ENCODE measurements at regions not wholly inside any gene's neighbourhood (a gene's known extent, or its start where the extent isn't known, plus 50 kb on each side); places are given as distances from the start of the nearest gene placed in this dataset.
"Not testable (repeated sequence)": the region's sequence is repeated elsewhere in the genome, so short reads cannot be mapped to it uniquely, and the experiment has no call there.

DNA sequence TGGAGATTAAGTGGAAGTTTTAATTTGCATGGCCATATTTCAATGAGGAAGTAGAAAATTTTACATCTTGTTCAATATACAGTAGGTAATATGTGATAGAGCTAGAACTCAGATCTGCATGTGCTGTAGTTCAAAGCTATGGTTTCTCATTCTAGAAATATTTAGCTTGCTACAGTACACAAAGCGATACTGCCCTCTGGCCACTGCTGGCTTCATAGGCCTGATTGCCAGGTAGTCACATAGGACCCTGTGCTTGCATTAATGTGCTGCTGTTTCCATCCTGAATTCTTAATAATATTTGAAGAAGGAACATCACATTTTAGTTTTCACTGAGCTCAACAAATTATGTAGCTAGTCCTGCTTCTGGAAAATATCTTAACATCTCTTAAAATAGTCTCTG lies 87.0 kb downstream of the PLSCR2 start:
- peak; percentile 5 for DNase-seq

DNA sequence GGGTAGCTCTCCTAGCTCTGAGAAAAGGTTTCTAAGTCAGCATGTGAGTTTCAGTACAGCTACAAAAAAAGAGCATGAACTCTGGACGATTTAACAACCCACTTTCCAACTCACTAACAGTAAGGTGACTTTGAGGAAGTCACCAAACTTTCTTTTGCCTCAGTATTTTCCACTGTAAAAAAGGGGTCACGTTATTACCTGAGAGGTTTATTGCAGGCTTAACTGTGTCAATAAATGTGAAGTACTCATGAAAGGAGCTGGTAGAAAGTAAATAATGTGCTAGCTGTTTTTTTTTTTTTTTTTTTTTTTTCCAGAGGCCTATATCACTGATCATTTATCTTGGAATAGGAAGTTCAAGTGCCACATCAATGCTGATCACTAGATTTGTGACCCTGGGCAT lies 89.3 kb downstream of the PLSCR2 start:
- no peak for DNase-seq

DNA sequence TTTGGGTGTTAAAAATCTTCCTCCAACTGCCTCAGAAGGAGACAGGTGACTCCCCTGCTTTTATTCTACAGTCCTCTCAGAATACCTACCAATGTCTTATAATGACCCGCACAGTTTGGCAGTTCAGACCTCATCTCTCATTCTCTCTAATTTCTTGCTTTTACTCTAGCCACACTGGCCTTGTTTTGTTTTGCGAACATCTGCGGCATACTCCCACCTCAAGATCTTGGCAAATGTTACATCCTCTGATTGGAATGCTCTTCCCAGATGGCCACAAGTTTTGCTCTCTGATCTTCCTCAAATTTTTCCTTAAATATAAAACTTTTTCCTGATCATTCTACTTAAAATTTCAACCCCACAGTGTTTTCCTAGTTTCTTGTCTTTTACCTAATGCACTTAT lies 94.1 kb downstream of the PLSCR2 start:
- no peak for DNase-seq

DNA sequence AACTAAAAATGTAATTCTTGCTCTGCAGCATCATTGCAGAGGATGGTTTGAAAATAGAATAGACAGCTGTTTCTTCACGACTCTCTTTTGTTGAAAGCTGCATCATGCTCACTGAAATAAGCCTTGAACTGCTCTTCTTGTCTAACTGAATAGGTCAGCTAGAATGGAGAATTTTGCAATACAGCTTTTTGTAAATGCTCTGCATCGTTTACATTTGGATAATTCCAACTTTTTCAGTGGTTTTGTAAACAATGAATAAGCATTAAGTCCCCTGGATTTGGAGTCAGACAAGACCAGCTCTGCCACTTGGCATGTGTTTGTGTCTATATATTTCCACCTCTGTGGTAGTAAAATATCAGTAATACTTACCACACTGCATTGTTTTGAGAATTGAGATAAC lies 95.2 kb downstream of the PLSCR2 start:
- DNase-seq = no peak

DNA sequence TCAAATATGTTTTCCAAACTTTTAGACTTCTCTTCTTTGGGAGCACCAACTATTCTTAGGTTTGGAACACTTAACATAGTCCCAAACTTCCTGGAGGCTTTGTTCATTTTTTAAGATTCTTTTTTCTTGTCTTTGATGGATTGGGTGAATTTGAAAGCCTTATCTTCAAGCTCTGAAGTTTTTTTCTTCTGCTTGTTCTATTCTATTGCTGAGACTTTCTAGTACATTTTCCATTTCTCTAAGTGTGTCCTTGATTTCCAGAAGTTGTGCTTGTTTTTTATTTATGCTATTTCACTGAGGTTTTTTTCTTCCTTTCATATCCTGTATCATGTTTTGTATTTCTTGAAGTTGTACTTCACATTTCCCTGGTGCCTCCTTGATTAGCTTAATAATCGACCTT lies 97.5 kb downstream of the PLSCR2 start:
- no peak for DNase-seq

DNA sequence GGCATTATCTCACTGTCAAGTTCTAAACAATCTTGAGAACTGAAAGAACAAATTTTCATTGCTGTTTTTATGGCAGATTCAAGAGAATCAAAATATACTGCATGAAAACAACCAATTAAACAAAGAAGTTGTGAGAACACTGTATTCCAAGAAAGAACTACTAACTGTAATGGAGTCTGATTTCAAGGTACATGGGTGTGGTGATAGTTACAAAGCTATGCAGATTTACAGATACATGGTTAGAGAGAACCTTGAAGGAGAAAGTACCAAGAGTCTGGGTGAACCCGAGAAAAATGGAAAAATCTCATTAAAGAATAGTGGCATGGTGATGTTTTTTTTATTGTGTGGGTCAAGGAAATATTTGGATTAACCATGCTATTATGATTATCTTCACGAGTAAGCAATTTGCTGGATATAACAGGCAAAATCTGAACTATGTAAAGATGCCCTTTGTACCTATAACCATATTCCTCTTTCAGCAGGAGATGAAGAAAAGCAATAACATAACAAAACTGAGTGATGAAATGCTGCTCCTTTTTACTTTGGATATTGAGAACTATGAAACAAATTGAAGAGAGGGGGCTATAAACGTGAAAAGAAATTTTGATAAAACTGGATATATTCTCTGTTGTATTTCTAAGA lies 100.4 kb downstream of the PLSCR2 start:
- DNase-seq = no peak

DNA sequence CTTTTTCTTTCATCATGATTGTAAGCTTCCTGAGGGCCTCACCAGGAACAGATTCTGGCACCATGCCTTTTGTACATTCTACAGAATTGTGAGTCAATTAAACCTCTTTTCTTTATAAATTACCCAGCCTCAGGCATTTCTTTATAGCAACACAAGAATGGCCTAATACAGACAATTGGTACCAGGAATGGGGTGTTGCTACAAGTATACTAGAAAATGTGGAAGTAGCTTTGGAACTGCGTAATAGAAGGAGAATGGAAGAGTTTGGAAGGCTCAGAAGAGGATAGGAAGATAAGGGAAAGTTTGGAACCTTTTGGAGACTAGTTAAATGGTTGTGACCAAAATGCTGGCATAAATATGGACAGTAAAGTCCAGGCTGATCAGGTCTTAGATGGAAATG lies 108.9 kb upstream of the PLSCR4 start:
- no peak for DNase-seq

DNA sequence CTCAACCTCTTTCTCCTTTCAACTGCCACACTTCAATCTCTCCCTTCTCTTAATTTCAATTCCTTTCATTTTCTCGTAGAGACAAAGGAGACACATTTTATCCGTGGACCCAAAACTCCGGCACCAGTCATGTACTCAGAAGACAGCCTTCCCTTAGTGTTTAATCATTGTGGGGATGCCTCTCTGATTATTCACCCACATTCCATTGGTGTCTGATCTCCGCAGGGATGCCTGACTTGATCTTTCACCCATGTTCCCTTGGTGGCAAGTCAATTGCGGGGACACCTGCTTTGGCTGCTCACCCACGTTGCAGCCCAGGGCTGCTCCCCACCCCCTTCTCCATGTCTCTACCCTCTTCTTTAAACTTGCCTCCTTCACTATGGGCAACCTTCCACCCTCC lies 103.5 kb upstream of the PLSCR4 start:
- not testable (repeated sequence) for DNase-seq

DNA sequence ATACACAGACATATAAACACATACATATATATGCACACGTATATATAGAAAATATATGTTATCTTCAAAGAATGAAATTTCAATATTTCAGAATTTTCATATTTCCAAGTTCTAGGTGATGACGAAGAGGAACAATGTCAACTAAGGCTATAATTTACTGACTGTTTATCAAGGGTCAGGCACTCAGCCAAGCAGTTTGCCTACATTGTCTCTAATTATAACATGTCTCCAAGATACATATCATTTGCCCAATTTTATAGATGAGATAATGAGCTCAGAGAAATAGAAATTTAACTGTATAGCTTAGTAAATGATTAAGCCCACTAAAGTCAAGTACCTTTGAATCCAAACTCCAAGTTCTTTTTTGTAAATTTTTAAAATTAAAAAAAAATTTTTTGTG lies 99.9 kb upstream of the PLSCR4 start:
- no peak for DNase-seq

DNA sequence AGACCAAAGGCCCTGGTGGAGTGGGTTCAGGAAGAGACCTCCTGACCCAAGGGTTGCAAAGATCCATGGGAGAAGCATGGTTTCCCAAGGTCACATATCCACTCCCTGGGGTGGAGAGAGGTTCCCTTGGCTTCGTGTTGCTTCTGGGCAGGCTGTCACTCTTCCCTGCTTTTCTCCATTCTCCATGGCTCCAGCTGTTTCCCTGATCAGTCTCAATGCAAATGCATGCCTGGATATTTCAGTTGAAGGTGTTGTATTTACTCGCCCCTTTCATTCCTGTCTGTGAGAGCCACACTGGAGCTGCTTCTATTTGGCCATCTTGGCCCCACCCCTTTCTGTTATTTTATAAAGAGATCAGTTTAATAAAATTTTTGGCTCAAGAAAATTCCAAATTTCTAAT lies 95.0 kb upstream of the PLSCR4 start:
- DNase-seq = no peak

DNA sequence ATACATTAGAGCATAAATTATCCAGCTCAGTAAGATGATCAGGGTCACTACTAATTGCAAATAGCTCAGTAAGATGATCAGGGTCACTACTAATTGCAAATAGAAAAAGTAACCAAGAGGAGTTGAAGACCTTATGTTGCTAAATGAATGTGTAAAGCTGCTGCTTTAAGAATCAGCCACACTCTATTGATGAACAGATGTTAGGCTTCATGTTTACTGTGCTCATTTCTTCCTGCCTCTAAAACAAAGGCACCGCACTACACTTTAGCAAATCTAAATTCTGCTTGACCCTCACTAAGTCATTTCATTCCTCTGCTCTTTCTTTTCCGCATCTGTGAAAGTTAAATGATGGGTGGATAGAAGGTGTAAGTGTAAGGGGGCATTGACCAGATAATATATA lies 92.6 kb upstream of the PLSCR4 start:
- no peak for DNase-seq

DNA sequence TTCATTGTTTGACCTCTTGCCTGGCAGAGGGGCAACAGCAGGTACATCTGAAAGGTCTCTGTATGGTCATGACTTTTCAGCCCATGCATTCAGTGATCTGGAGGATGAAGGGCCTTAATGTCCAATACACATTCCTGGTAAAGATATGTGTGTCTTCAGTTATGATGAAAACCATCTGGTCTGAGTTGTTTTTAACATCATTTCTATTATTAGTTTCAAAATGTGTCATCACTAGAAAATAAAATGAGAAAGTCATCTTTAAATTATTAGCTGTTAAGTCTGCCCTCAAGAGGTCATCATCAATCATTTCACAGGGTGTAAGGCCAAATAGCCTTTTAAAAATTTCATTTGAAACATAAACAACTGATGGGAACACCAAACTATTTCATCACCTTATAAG lies 92.1 kb upstream of the PLSCR4 start:
- no peak for DNase-seq

DNA sequence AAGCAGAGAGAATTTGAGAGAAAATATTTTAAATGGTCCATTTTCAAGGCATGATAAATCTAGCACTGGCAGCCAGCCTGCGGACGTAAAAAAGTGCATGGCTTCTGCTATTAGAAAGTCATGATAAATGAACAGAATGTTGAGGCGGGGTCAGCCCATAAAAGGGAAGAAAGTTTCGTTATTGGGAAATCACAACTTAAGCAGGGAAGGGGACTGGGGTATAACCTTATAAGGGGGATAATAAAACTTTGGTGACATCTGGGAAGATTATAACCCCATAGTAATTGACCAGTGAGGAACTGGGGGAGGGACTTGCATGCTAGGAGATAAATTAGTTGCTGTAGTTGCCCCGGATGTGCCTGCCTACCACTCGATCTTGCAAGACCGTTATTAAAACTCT lies 88.4 kb upstream of the PLSCR4 start:
- DNase-seq = no peak

DNA sequence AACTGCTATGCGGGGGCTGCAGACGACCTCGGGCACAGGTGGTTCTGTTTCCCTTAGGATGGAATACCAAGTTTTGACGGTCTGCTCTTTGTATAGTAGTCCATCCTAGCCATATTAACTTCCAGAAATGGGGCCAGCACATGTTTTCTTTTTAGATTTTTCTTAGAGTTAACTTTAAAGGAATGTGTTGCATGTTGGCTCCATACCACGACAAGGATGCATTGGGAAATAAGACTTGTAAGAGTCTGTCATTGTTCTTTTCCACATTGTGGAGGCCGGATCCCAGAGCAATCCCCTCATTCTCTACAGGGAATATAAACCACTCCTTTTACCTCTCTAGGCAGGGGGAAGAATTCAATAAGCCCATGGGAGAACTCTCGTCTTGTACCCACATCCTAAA lies 87.1 kb upstream of the PLSCR4 start:
- no peak for DNase-seq

DNA sequence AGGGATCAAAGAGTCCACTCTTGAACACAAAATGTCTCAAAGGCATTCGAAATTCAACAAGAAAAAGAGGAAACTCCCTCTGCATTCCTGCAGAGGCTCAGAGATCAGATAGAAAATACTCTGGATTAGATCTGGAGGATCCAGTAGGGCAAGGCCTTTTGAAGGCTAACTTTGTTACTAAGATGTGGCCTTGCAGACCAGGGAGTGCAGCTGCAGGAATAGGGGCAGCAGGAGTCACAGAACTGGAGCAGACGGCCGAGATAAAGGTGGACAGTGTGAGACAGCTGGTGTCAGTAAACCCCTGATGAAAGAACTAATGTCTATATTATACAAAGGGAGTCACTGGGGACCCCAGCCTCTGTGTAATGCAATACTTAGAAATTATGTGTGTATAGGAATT lies 84.5 kb upstream of the PLSCR4 start:
- DNase-seq = no peak

DNA sequence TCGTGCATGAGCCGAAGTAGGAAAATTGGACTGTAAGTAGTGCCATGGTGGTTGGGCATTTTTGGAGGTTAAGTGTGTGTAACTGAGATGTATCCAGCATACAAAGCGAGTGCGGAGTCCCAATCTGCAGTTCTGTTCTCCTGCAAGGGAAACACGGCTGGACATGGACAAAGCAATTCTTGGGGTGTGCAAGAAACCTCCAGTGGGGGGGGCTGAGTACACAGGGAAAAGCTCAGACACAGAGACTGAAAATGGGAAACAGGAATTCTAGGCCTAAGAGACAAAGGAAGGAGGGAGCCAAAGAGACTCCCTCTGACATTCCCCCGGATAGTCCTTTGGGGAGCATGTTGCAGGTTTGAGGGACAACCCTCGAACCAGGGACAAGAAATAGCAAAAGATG lies 83.2 kb upstream of the PLSCR4 start:
- no peak for DNase-seq

DNA sequence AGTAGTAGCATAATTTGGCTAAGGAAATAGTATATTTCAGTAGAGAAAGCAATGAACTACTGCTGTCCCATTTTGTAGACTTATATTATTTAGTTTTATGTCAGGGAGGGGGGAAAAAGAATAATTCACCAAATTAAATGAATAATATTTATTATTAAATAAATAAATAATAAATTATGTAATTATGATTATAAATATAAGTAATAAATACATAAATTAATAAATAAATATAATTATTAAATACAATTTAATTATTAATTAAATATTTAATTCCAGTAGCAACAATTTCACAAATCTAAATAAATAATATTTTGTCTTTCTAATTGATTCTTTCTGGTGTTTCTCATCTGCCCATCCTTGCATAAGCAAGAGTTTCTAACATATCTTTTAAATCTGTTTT lies 81.1 kb upstream of the PLSCR4 start:
- DNase-seq = no peak

DNA sequence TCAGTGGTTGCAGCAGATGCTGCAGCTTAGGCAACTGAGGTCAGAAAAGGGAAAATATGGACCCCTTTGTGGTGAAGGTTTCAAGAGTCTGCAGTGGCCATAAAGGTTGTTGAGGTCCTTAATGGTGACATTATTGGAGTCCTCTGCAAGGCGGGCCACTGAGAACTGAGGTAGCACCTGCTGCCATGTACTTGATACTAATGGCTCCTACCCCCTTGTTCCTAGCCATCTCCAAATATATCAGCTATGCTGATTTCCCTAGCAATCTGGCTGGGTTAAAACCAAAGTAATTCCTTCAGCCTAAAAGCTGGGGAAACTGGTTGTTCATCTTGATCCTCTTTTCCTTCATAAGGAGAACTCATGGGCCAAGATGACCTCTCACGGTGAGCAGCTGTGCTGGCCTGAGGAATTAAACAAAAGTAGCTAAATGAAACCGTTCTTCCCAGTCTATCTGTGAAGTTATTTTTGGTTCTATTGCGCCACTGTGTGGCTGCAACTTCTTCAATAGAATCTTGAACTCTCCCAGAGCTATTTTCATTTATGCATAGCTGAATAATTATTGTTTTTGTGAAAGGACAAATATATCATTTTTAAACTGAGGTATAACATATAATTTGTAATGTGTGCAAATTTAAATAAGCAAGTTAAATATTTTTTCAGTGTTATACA lies 76.1 kb upstream of the PLSCR4 start:
- peak; percentile 17 for DNase-seq

DNA sequence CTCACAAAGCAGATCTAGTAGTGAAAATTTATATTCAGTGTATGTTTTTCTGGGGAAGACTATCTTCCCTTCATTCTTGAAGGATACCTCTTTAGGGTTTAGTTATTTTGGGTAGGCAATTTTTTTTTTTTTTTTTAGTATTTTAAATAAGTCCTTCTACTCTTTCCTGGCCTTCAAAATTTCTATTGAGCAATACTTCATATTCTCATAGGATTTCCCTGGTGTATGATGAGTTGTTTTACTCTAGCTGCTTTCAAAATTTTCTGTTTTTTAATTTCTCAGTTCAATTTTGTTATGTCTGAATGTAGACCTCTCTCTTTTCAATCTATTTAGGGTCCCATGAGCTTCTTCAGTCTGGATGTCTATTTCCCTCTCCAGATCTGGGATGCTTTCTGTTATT lies 74.3 kb upstream of the PLSCR4 start:
- DNase-seq = no peak

DNA sequence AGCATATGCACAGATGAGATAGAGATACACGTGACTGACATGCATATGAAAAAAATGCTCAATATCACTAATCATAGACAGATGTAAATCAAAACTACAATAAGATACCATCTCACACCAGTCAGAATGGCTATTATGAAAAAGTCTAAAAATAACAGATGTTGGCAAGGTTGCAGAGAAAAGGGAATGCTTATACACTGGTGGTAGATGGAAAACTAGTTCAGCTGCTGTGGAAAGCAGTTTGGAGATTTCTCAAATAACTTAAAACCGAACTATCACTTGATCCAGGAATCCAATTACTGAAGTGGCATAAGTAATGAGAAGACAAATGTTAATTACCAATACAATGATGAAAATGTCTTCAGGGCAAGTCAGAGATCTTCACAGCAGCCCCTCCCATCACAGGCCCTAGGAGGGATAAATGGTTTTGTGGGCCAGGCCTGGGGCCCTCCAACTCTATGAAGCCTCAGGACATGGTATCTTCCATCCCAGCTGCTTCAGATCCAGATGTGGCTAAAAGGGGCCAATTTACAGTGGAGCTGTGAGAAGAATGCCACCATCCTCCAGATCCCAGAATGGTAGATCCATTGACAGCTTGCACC lies 71.4 kb upstream of the PLSCR4 start:
- DNase-seq = no peak

DNA sequence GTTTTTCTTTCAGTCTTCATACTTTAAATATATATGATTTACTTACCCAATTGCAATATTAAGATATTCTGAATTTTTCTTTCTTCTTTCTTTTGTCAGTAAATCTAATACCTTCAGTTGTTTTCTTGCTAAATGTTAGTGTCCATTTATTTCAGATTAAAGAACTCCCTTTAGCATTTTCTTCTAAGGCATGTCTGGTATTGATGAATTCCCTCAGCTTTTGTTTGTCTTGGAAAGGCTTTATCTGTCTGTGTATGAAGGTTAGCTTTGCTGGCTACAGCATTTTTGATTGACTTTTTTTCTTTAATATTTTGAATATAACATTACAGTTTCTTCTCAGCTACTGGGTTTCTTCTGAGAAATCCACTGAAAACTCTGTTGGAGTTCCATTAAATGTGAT lies 64.0 kb upstream of the PLSCR4 start:
- DNase-seq = no peak

DNA sequence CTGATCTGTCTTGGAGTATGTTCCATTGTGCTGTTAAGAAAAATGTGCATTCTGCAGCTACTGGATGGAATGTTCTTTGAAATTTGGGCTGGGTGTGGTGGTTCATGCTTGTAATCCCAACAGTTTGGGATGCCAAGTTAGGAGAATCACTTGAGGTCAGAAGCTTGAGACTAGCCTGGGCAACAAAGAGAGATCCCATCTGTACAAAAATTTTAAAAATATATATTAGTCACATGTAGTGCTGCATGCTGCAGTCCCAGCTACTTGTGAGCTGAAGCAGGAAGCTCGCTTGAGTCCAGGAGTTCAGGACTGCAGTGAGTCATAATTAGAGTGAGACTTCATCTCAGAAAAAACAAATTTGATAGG lies 62.8 kb upstream of the PLSCR4 start:
- DNase-seq = no peak

DNA sequence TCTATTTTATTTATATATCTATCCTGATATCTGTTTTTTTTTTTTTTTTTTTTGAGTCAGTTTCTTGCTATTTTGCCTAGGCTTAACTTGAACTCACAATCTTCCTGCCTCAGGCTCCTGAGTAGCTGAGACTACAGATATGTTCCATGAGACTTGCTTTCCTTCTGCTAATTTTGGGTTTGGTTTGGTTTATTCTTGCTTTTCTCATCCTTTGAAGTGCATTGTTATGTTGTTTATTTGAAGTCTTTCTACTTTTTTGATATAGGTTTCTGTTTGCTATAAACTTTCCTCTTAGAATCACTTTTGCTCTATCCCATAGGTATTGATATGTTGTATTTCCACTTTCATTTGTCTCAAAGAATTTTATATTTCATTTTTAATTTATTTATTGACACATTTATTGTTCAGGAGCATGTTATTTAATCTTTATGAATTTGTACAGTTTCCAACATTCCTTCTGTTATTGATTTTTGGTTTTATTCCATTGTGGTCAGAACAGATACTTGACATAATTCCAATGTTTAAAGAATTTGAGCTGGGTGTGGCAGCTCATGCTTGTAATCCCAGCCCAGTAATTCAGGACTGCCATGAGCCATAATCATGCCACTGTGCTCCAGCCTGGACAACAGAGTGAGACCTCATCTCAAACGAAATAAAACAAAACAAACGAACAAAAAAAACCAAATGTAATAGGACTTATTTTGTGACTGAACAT lies 62.3 kb upstream of the PLSCR4 start:
- no peak for DNase-seq

DNA sequence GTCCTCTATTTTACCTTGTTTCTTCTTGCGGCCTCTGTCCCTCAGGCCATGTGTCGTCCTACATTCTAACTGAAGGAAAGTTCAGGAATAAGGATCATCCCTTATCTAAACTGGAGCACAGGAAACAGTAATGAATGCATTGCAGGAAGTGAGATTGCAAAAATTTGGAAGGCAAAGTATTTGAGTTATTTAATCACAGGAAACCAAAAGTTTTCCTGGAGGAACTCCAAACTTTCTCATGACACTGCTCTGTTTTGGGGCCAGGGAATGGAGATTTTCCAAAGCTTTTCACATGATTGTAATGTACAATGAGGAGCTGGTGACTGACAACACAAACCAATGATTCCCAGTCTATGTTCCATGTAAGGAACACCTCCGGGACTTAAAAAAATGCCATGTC lies 57.8 kb upstream of the PLSCR4 start:
- DNase-seq = no peak
